DND-41 (cell line): ENCODE measurements at regions not wholly inside any gene's neighbourhood (a gene's known extent, or its start where the extent isn't known, plus 50 kb on each side); places are given as distances from the start of the nearest gene placed in this dataset.

ENCODE experiments used
- ATAC-seq: fragments of 200-7000 bp; cut with Tn5 transposase; 3 replicates; pipeline ENCODE4 v1.9.1; 2021; ENCODE audit warnings: low read depth; ENCODE audit not compliant: insufficient read depth
- DNase-seq: peaks from one replicate; pipeline ENCODE4 v3.0.0-alpha.2; 2020
- H2AFZ ChIP-seq: 2 replicates; pipeline ENCODE4 v1.6.0; 2012; ENCODE audit warnings: low read depth, low read length
- H3K27ac ChIP-seq: 2 replicates; pipeline ENCODE4 v1.5.1; 2012; ENCODE audit warnings: low read length, inconsistent platforms
- H3K27me3 ChIP-seq: fragments of 200-600 bp; sonication (generic); 2 replicates; pipeline ENCODE4 v1.6.0; 2012; ENCODE audit warnings: low read length, mild to moderate bottlenecking, inconsistent platforms; ENCODE audit not compliant: insufficient read depth, poor library complexity
- H3K36me3 ChIP-seq: 2 replicates; pipeline ENCODE4 v1.5.1; 2012; ENCODE audit warnings: low read length, inconsistent platforms; ENCODE audit not compliant: insufficient read depth
- H3K4me1 ChIP-seq: 2 replicates; pipeline ENCODE4 v1.5.1; 2012; ENCODE audit warnings: mild to moderate bottlenecking, low read length; ENCODE audit not compliant: insufficient read depth
- H3K4me2 ChIP-seq: 2 replicates; pipeline ENCODE4 v1.6.0; 2012; ENCODE audit warnings: mild to moderate bottlenecking, moderate library complexity, low read length, inconsistent platforms; ENCODE audit not compliant: insufficient read depth
- H3K4me3 ChIP-seq, 2 experiments: fragments of 200-600 bp in 1 of 2; shearing (Covaris generic) in 1 of 2; 2 replicates each; pipeline ENCODE4 v1.5.1; 2012 to 2016; ENCODE audit warnings: inconsistent platforms in 2 of 2, low read length in 2 of 2, mild to moderate bottlenecking in 2 of 2, low read depth in 1 of 2, moderate library complexity in 1 of 2
- H3K79me2 ChIP-seq: 2 replicates; pipeline ENCODE4 v1.6.0; 2012; ENCODE audit warnings: low read length, inconsistent platforms; ENCODE audit not compliant: insufficient read depth
- H3K9ac ChIP-seq: 2 replicates; pipeline ENCODE4 v1.6.0; 2012; ENCODE audit warnings: low read depth, mild to moderate bottlenecking, inconsistent platforms, low read length, moderate library complexity
- H3K9me3 ChIP-seq: 2 replicates; pipeline ENCODE4 v1.5.1; 2012; ENCODE audit warnings: low read length, moderate library complexity, mild to moderate bottlenecking, inconsistent platforms; ENCODE audit not compliant: insufficient read depth, severe bottlenecking
- H4K20me1 ChIP-seq: 2 replicates; pipeline ENCODE4 v1.6.0; 2012; ENCODE audit warnings: low read length; ENCODE audit not compliant: insufficient read depth
- CTCF ChIP-seq: IDR thresholded peaks from 2 replicates; pipeline ENCODE4 v1.5.1; 2012; ENCODE audit warnings: borderline replicate concordance, low read length, moderate library complexity, mild to moderate bottlenecking; ENCODE audit not compliant: poor library complexity, severe bottlenecking; ENCODE audit errors: extremely low read depth
- EZH2 ChIP-seq: IDR thresholded peaks from 3 replicates; pipeline ENCODE4 v1.6.1; 2012; ENCODE audit warnings: borderline replicate concordance, low read depth, mild to moderate bottlenecking, moderate library complexity, low read length, inconsistent platforms; ENCODE audit not compliant: severe bottlenecking

- H3K4me3 ChIP-seq: no peak overlapping the region
- peak; percentile 39; the same call in 1 of the 3 replicates for ATAC-seq
- peaks cover 11% of the 10 kb centered on the region for H3K4me1 ChIP-seq
- no peaks in the 10 kb centered on the region for H3K79me2 ChIP-seq
- peak overlapping the region; percentile 64 for H2AFZ ChIP-seq
- TF ChIP-seq CTCF (no peak), EZH2 (no peak)
- no peak for DNase-seq
- H3K27me3 ChIP-seq: no peaks in the 10 kb centered on the region
- no peaks in the 10 kb centered on the region for H3K36me3 ChIP-seq
- no peak overlapping the region for H3K9ac ChIP-seq
- no peaks in the 10 kb centered on the region for H4K20me1 ChIP-seq
- no peak overlapping the region for H3K4me2 ChIP-seq
- H3K9me3 ChIP-seq: peaks cover 11% of the 10 kb centered on the region
- peak overlapping the region; percentile 40 for H3K27ac ChIP-seq
Observed at GRCh38 chr5:4229414-4230292, 634.0 kb downstream of the IRX1 start.

GRCh38 chr5:4230471-4230785 is 634.8 kb downstream of the IRX1 start:
- no peaks in the 10 kb centered on the region for H3K36me3 ChIP-seq
- H3K27ac ChIP-seq: no peak overlapping the region
- ATAC-seq (no peak), DNase-seq (no peak)
- H3K4me2 ChIP-seq: no peak overlapping the region
- H3K79me2 ChIP-seq: no peaks in the 10 kb centered on the region
- H3K4me1 ChIP-seq: peaks cover 11% of the 10 kb centered on the region
- H4K20me1 ChIP-seq: no peaks in the 10 kb centered on the region
- no peaks in the 10 kb centered on the region for H3K27me3 ChIP-seq
- peaks cover 19% of the 10 kb centered on the region for H3K9me3 ChIP-seq
- TF ChIP-seq CTCF (no peak), EZH2 (no peak)
- no peak overlapping the region for H3K4me3 ChIP-seq
- H2AFZ ChIP-seq: no peak overlapping the region
- no peak overlapping the region for H3K9ac ChIP-seq

- Histone ChIP-seq H3K4me3 (no peak overlapping the region), H3K27ac (no peak overlapping the region), H3K9ac (no peak overlapping the region), H3K9me3 (peaks cover 19% of the 10 kb centered on the region), H3K4me1 (peaks cover 11% of the 10 kb centered on the region), H2AFZ (peak overlapping the region; percentile 36; the same call in 1 of the 2 replicates), H4K20me1 (no peaks in the 10 kb centered on the region), H3K4me2 (no peak overlapping the region), H3K36me3 (no peaks in the 10 kb centered on the region), H3K79me2 (no peaks in the 10 kb centered on the region), H3K27me3 (no peaks in the 10 kb centered on the region)
- ATAC-seq (no peak; the same call in 2 of the 3 replicates), DNase-seq (no peak)
- TF ChIP-seq EZH2 (no peak), CTCF (no peak)
Observed at GRCh38 chr5:4230786-4231641, 635.4 kb downstream of the IRX1 start.
